DMS114 treated with DMSO at 0.1 percent for 48 hours (cell line): ENCODE measurements at regions not wholly inside any gene's neighbourhood (a gene's known extent, or its start where the extent isn't known, plus 50 kb on each side); places are given as distances from the start of the nearest gene placed in this dataset.
"Not testable (repeated sequence)": the region's sequence is repeated elsewhere in the genome, so short reads cannot be mapped to it uniquely, and the experiment has no call there.

Source experiments
- DNase-seq: peaks from one replicate; lab custom pipeline; 2025; ENCODE audit not compliant: unreplicated experiment; lab: John Stamatoyannopoulos, UW

GRCh38 chr2:43004126-43004865 lies 211.9 kb upstream of the HAAO start:
- not testable (repeated sequence) for DNase-seq

GRCh38 chr2:43003702-43004101 lies 211.3 kb upstream of the HAAO start:
- DNase-seq: no peak

- no peak for DNase-seq
Measured at GRCh38 chr2:43001787-43002468, 209.5 kb upstream of the HAAO start.

- no peak for DNase-seq
Measured at GRCh38 chr2:43001055-43001378, 208.6 kb upstream of the HAAO start.

DNA sequence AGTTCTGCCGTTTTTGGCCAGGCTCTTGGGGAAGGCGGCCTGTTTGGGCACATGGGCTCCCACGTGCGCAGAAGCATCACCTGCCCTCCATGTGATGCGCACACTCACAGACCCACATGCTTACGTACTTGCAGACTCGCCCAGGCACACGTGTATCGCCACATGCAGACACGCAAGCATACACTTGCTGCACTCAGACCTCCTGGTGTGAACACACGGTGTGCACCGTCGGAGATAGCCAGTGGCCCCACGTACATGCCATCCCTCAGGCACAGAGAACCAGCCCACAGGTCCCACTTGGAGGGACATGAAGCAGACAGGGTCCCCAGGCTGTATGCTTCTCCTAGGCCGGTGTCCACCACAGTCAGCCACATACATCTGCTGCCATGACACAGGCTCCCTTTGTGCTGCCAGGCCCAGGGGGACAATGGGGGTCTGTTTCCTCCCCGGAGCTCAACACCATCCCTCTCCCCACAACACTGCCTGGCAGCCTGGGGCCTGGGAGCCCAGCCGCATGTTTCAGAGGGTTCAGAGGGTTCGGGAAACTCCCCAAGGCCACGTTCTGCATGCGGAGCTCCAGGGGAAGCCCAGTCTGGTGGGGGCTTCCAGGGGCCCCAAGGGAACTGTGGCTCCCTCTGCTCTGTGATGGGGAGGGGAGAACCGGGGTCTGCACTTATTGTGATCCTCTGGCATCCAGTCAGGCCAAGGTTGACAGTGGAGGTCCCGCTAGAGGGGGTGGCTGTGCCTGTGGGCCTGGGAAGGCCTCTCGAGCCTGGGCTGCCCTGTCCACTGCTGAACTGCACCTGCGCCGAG lies 208.1 kb upstream of the HAAO start:
- no peak for DNase-seq

DNA sequence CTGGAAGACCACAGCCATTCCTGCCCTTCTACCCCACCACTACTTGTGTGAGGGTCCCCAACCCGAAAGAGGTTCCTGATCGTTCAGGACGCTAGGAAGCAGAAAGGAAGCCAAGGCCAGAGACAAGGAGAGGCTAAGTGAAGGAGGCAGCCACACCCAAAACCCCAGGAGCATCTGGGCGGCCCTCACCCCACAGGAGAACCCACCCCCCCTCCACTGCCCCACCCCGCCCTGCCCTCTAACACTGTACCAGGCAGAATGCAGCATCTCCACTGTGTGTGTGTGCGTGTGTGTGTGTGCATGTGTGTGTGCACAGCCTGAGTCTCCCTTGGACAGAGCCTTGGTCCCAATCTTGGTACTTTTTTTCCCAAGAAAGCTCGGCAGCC lies 207.5 kb upstream of the HAAO start:
- no peak for DNase-seq

GRCh38 chr2:42999391-42999841 lies 207.0 kb upstream of the HAAO start:
- no peak for DNase-seq

- DNase-seq: no peak
Measured at GRCh38 chr2:42998721-42999120, 206.3 kb upstream of the HAAO start.

GRCh38 chr2:42996528-42996927 lies 204.1 kb upstream of the HAAO start:
- DNase-seq: no peak

DNA sequence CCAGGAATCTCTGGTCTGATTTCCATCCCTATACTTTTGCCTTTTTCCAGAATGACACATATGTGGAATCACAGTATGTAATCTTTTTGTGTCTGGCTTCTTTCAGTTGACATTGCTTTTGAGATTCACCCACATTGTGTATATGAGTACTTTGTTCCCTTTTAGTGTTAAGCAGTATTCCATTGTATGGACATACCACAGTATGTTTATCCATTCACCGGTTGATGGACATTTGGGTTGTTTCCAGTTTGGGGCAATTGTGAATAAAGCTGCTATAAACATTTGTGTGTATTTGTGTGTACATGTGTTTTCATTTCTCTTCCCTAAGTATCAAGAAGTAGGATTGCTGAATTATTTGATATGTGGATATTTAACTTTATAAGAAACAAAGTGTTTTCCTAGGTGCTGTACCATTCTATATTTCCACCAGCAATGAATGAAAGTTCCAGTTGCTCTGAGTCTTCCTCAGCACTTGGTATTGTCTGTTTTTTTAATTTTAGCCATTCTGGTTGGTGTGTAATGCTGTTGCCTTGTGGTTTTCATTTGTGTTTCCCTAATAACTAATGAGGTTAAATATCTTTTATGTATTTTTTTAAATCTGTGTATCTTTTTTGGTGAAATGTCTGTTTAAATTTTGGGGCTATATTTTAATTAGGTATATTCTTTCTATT lies 203.5 kb upstream of the HAAO start:
- DNase-seq: no peak

GRCh38 chr2:42989283-42990081 lies 197.1 kb upstream of the HAAO start:
- DNase-seq: not testable (repeated sequence)

DNA sequence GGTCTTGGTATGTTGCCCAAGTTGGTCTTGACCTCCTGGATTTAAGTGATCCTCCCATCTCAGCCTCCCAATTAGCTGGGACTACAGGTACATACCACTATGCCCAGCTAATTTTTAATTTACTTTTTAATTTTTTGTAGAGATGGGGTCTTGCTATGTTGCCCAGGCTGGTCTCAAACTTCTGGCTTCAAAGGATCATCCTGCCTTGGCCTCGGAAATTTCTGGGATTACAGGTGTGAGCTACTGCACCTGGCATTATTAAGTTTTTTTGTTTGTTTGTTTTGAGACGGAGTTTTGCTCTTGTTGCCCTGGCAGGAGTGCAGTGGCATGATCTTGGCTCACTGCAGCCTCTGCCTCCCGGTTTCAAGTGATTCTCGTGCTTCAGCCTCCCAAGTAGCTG lies 195.7 kb upstream of the HAAO start:
- DNase-seq: not testable (repeated sequence)

DNA sequence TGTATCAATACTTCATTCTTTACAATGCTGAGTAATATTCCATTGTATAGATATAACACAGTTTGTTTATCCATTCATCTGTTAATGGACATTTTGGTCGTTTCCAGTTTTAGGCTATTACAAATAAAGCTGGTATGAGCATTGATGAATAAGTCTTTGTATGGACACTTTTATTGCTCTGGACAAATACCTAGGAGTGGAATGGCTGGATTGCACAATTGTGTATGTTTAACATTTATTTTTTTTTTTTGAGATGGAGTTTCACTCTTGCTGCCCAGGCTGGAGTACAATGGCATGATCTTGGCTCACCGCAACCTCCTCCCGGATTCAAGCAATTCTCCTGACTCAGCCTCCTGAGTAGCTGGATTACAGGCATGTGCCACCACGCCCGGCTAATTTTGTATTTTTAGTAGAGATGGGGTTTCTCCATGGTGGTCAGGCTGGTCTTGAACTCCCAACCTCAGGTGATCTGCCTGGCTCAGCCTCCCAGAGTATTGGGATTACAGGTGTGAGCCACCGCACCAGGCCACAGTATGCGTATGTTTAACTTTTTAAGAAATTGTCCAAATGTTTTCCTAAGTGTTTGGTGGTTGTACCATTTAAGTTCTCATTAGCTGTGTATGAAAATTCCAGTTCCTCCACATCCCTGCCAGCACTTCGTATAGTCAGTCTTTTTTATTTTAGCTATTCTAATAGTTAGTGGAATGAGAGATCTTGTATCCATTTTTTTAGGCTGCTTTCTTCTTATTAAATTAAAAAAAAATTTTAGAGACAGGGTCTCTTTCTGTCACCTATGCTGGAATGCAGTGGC lies 194.9 kb upstream of the HAAO start:
- no peak for DNase-seq

DNA sequence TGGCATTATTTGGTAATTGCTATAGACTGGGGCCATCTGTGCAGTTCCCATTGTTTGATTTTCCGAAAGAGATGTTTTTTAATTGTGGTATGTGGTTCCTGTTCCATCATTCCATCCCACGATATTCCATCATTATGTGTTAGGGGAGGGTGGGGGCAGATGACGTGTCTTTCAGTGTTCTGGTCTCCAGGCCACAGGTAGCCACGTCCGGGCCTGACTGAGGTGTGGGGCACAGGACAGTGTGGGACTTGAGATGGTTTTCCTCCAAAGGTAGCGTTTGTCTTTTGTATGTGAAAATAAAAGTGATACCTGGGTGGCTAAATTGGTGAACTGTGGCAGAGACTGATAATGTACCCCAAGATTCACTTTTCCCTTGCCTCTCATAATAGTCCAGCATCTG lies 192.2 kb upstream of the HAAO start:
- no peak for DNase-seq

DNA sequence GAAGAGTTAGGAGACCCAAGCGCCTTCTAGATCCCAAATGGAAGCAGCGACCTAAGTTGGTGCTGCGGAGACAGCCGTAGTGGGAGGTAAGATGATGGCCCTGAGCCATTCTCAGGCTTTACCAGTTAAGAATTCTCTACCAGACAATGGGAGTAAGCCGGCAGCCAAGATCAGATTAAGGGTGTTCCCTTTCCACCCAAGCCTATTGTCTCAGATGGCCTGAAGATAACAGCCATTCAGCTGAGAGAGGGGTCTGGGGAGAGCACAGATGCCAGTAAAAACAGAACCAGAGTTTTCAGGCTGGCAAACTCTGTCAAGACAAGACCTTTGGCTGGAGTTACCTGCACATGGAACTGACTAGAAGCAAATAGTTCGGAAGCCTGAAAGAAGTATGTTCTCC lies 191.7 kb upstream of the HAAO start:
- no peak for DNase-seq

- no peak for DNase-seq
Measured at GRCh38 chr2:42980764-42981416, 188.5 kb upstream of the HAAO start.

DNA sequence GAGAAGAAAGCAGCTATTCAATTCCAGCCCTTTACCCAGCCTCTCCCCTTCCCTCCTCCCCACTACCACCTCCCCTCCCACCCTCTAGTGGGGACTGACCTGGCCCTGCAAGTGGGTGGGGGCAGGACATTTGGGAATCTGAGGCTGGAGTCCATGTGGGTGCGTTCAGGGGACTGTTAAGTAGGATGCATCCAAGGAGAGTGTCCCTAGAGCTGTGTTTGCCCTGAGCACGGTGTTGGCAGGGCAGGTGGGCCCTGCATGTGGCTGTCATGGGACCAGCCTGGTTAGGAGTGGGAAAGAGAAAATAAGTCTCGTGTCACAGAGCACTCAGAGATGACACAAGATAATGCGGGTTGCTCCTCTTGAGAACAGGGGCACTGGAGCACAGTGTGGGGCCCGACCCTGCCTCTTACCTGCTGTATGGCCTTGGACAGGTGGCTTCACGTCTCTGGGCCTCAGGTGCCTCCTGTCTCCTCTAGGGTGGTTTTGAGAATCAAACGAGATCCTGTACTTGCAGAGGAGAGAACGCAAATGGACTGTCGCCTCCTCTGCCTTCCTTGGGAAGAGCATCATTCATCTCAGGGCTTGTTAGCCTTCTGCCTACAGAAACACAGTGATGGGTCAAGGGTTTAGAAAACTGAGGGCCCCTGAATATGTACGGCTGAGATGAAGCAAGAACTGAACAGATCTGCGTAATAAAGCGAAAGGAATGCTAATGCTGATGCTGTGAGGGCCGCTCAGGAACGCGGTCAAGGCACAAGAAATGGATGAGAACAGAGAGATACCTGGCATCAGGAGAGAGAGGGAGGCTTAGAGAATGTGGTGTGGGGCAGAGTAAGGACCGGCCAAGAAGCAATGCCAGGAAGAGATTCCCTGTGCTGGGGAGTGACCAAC lies 187.7 kb upstream of the HAAO start:
- no peak for DNase-seq

GRCh38 chr2:42979416-42979869 lies 187.1 kb upstream of the HAAO start:
- no peak for DNase-seq
